ENCODE measurements at regions not wholly inside any gene's neighbourhood (a gene's known extent, or its start where the extent isn't known, plus 50 kb on each side); places are given as distances from the start of the nearest gene placed in this dataset.

DNA sequence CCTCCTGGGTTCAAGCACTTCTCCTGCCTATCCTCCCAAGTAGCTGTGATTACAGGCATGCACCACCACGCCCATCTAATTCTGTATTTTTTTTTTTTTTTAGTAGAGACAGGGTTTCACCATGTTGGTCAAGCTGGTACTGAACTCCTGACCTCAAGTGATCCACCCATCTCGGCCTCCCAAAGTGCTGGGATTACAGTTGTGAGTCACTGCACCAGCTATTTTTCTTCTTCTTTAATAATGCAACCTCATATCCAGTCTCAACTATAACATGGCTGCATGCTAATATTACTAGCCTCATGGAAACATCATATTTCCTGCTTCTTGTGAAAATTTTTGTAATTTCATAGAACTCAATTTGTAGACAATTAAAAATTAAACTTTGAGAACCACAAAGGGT, 706.5 kb downstream of the KCTD8 start:
- TF ChIP-seq POLR2AphosphoS5 (IDR thresholded peaks at IDR 0.05; ENCODE audit: borderline replicate concordance, low read depth, low read length) (no peak), EZH2 (IDR thresholded peaks at IDR 0.05) (no peak)

All from SK-N-MC (cell line).